Brain microvascular endothelial cell (primary cell): ENCODE measurements at regions not wholly inside any gene's neighbourhood (a gene's known extent, or its start where the extent isn't known, plus 50 kb on each side); places are given as distances from the start of the nearest gene placed in this dataset.

ENCODE experiments used
- DNase-seq: peaks from one replicate; pipeline ENCODE4 v3.0.0-alpha.2; 2020
- H3K27ac ChIP-seq: fragments of 250-450 bp; sonication (Bioruptor Pico); 2 replicates; pipeline ENCODE4 v1.5.1; 2020; ENCODE audit warnings: mild to moderate bottlenecking, moderate library complexity
- H3K27me3 ChIP-seq: fragments of 250-450 bp; sonication (Bioruptor Pico); replicated peaks from 2 replicates; pipeline ENCODE4 v1.5.1; 2020; ENCODE audit warnings: mild to moderate bottlenecking
- H3K36me3 ChIP-seq: fragments of 250-450 bp; sonication (Bioruptor Pico); replicated peaks from 2 replicates; pipeline ENCODE4 v1.5.1; 2020; ENCODE audit warnings: mild to moderate bottlenecking
- H3K4me3 ChIP-seq: 2 replicates; pipeline ENCODE4 v1.5.1; 2011; ENCODE audit warnings: low read depth, mild to moderate bottlenecking, control low read depth, low read length, moderate library complexity
- in situ Hi-C: cut with HindIII; loops from 2 replicates; pipeline ENCODE4 v1.10.0; 2017; ENCODE audit warnings: low sequenced_read_pairs, low pct_ligation_motif_present
- TF ChIP-seq, protein P1 (sequence below): IDR thresholded peaks from 2 replicates; pipeline ENCODE4 v1.5.1; 2011; ENCODE audit warnings: low read depth, mild to moderate bottlenecking, moderate library complexity, low read length, control low read depth, inconsistent platforms; ENCODE audit errors: missing control alignments

DNA sequence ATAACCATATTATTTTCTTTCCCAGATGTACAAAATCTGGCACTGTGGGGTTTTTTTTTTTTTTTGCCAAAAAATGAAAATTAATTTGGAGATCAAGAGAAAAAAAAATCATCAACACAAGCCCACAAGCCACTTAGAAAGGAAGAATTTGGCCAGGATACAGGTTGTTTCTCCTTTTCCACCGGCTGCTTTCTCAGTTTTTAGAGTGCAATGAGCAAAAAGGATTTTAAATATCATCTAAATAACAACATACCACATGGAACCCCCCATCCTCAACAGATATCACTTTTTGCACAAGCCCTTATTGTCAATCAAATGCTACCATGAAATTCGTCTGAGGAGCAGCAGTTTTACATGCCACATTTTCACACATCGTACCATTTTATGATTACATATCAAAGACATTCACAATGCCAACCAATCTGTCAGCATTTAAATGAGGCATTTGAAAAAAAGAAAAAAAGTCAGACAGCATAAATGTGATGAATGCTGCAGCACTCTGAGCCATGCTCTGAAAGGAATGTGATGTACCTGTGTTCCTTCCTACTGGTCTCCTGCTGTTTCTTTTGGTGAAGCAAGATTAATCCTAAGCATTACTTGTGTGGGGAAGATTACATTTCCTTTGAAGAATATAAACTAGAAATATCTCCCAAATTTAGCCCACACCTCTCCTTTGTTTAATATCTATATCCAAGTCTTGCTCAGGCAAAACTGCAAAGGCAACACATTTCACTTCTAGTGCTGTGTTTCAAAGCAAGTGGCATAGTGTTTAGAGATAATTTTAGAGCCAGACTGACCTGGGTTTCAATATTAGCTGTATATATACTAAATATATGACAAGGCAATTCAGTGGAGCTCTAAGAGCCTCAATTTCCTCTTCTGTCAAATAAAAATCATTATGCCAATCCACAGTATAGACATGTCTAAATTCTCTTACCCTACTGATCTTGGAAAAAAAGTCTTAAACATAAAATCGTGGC lies 391.3 kb downstream of the CMPK2 start:
- in situ Hi-C loops, result no loop called here

GRCh38 chr2:6475155-6475940 lies 390.4 kb downstream of the CMPK2 start:
- H3K36me3 ChIP-seq, result no peaks in the 10 kb centered on the region

More for the DNA sequence above, 391.3 kb downstream of the CMPK2 start:
- Histone ChIP-seq H3K4me3 (no peak overlapping the region), H3K27ac (no peak overlapping the region), H3K27me3 (no peaks in the 10 kb centered on the region), H3K36me3 (no peaks in the 10 kb centered on the region)
- TF ChIP-seq, protein P1, sequence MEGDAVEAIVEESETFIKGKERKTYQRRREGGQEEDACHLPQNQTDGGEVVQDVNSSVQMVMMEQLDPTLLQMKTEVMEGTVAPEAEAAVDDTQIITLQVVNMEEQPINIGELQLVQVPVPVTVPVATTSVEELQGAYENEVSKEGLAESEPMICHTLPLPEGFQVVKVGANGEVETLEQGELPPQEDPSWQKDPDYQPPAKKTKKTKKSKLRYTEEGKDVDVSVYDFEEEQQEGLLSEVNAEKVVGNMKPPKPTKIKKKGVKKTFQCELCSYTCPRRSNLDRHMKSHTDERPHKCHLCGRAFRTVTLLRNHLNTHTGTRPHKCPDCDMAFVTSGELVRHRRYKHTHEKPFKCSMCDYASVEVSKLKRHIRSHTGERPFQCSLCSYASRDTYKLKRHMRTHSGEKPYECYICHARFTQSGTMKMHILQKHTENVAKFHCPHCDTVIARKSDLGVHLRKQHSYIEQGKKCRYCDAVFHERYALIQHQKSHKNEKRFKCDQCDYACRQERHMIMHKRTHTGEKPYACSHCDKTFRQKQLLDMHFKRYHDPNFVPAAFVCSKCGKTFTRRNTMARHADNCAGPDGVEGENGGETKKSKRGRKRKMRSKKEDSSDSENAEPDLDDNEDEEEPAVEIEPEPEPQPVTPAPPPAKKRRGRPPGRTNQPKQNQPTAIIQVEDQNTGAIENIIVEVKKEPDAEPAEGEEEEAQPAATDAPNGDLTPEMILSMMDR, result no peak
- no peak for DNase-seq

GRCh38 chr2:6480514-6480913 lies 385.2 kb downstream of the CMPK2 start:
- H3K36me3 ChIP-seq, result no peaks in the 10 kb centered on the region
- in situ Hi-C loops, result no loop called here
- H3K27ac ChIP-seq, result no peak overlapping the region

More at GRCh38 chr2:6475155-6475940, 390.4 kb downstream of the CMPK2 start:
- Histone ChIP-seq H3K27ac (no peak overlapping the region), H3K27me3 (no peaks in the 10 kb centered on the region), H3K4me3 (no peak overlapping the region)
- TF ChIP-seq, protein P1, result no peak
- in situ Hi-C loops, result no loop called here
- no peak for DNase-seq

DNA sequence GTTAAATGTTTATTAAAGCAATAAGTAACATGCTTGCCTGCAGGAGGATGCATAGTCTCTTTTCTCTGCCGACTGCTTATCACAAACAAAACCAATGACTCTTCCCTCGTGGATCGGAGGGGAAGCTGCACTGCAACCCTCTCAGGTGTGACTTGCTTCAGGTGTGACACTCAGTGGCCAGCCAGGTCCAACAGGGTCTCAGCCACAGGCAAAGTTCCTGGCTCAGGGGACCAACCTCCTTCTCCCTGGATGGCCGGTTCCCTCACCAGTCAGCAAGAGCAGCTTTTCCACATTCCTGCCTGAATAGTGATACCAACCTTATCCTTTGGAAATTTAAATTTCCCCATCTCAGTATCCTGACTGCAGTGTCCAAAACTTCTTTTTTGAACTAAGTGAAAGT lies 383.5 kb downstream of the CMPK2 start:
- H3K27me3 ChIP-seq, result no peaks in the 10 kb centered on the region

More at GRCh38 chr2:6480514-6480913, 385.2 kb downstream of the CMPK2 start:
- TF ChIP-seq, protein P1, result no peak
- H3K4me3 ChIP-seq, result no peak overlapping the region
- DNase-seq, result no peak
- H3K27me3 ChIP-seq, result no peaks in the 10 kb centered on the region

GRCh38 chr2:6487765-6488164 lies 377.9 kb downstream of the CMPK2 start:
- no peaks in the 10 kb centered on the region for H3K27me3 ChIP-seq
- no peak overlapping the region for H3K4me3 ChIP-seq
- TF ChIP-seq, protein P1, result no peak
- no peak overlapping the region for H3K27ac ChIP-seq
- H3K36me3 ChIP-seq, result no peaks in the 10 kb centered on the region
- no peak for DNase-seq
- in situ Hi-C loops, result no loop called here

More for the DNA sequence above, 383.5 kb downstream of the CMPK2 start:
- in situ Hi-C loops, result no loop called here
- TF ChIP-seq, protein P1, result no peak
- Histone ChIP-seq H3K27ac (no peak overlapping the region), H3K4me3 (no peak overlapping the region), H3K36me3 (no peaks in the 10 kb centered on the region)
- DNase-seq, result no peak
